Stimulated activated CD4-positive, alpha-beta T cell treated with anti-CD3 and anti-CD28 coated beads, Interleukin-4, amount 100 ng/mL, for 48 hours (primary cell): ENCODE measurements at regions not wholly inside any gene's neighbourhood (a gene's known extent, or its start where the extent isn't known, plus 50 kb on each side); places are given as distances from the start of the nearest gene placed in this dataset.
"Not testable (repeated sequence)": the region's sequence is repeated elsewhere in the genome, so short reads cannot be mapped to it uniquely, and the experiment has no call there.

Experiments
- DNase-seq, 2 donors: peaks; one replicate each; pipeline ENCODE4 v3.0.0-alpha.2; 2020; ENCODE audit warnings: low read depth in 2 of 2

DNA sequence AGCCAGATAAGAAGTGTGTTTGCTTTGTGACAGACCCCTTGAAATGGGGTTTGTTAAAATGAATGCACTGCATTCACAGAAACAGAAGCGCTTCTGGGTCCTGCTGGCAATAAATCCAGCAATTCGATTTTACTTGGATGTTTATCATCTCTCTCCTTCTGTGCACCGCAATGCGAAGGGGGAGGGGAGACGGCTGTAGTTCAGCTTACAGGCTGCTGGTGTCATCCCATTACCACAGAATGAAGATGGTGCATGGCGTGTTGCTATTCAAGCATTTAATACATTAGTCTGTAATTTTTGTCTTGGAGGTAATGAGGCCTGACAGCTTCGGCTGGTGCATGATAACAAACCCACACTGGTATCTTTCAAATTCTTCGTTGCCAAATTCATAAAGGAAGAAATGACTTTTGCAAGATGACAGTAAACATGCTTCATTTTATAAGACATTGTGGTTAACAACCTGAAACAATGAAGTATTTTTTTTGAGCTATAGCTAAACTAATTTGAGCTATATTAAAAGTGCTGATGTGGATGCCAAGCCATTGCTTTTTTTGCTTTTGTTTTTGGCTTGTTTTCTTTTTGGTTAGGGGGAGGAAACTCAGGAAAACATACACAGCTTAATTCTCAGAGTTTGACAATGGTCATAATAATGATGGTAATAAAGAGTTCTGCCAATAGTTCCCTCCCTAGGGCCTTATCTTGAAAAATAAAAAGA is 418.3 kb downstream of the OTOL1 start:
- DNase-seq: no peak

DNA sequence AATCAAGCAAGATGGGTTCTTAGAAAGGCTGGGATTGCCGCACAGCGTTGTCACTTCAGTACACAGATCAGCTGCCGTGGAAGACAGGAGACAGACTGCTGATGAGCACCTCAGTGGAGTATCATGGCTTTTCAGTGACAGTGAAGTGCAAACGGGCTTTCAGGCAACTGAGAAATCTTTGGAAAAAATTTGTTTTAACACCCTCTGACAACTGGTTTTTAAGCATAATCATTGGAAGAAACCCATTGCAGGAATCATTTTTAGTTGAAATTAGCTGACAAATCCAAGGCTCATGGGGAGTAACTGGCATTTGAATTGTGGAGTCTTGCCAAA is 418.8 kb downstream of the OTOL1 start:
- no peak for DNase-seq

- no peak for DNase-seq
These were observed 423.6 kb downstream of the OTOL1 start for GRCh38 chr3:161920196-161920595.

GRCh38 chr3:161925749-161926360 is 429.2 kb downstream of the OTOL1 start:
- DNase-seq: no peak

- no peak for DNase-seq
These were observed 430.5 kb downstream of the OTOL1 start for GRCh38 chr3:161927131-161927530.

GRCh38 chr3:161939918-161940620 is 443.5 kb downstream of the OTOL1 start:
- DNase-seq: no peak

- DNase-seq: no peak
These were observed 444.0 kb downstream of the OTOL1 start for GRCh38 chr3:161940621-161940965.

DNA sequence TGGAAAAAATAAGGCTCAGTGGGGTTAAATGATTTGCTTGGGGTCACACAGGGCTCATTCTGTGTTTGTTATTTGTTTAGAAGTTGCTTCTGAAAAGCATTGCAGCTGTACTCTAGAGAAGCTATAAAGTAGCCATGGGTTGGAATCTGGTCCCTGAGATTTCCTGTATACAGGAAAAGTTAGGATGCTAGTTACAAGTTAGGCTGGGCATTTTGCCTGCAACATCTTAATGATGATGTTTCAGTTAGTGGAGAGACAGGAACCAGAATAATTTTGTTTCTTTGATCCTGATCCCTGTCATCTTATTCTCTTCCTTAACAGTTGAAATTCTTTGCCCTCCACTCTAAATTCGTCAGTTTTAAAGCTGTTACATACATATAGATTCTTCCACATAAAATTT is 445.3 kb downstream of the OTOL1 start:
- no peak for DNase-seq

DNA sequence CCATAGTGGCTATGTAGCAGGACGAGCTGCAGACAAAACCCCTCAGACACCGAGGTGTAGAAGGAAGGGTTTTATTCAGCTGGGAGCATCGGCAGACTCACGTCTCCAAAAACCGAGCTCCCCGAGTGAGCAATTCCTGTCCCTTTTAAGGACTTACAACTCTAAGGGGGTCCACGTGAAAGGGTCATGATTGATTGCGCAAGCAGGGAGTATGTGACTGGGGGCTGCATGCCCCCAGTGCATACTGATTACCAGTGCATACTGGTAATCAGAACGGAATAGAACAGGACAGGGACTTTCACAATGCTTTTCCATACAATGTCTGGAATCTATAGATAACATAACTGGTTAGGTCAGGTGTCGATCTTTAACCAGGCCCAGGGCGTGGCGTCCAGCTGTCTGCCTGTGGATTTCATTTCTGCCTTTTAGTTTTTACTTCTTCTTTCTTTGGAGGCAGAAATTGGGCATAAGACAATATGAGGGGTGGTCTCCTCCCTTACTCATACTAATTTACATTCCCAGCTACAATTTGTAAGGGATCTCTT is 447.3 kb downstream of the OTOL1 start:
- DNase-seq: not testable (repeated sequence)

DNA sequence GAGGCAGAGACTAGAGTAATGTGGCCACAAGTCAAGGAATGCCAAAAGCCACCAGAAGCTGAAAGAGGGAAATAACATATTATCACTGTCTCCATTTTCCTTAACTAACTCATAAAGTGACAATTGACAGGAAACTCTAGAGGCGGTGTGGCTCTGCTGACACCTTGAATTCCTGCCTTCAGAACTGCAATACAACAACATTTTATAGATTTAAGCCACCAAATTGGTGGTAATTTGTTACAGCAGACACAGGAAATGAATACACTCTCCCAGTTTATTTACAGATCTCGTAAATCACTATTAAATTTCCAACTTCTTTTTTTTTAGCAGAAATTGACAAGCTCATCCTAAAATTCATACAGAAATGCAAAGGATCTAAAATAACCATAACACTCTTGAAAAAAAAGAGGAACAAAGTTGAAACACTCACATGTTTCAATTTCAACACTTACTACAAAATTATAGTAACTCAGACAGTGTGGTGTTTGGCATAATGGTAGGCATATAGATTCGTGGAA is 449.9 kb downstream of the OTOL1 start:
- DNase-seq: no peak

DNA sequence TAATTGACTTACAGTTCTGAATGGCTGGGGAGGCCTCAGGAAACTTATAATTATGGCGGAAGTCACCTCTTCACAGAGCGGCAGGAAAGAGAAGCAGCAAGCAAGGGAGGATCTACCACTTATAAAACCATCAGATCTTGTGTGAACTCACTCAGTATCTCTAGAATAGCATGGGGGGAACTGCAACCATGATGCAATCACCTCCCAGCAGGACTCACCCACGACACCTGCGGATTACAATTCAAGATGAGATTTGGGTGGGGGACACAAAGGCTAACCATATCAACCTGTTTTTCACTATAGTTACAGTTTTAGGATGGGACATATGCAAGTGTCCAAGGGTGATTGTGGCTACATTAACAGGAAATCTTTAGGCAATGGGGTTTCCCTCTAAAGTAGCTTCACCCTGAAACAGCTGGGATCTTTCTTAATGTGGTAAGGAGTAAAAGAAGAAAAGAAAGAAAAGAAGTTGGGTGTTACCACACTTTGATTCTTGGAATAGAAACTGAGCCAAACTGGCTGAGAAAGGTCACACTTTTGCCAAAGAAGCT is 453.8 kb downstream of the OTOL1 start:
- DNase-seq: no peak

DNA sequence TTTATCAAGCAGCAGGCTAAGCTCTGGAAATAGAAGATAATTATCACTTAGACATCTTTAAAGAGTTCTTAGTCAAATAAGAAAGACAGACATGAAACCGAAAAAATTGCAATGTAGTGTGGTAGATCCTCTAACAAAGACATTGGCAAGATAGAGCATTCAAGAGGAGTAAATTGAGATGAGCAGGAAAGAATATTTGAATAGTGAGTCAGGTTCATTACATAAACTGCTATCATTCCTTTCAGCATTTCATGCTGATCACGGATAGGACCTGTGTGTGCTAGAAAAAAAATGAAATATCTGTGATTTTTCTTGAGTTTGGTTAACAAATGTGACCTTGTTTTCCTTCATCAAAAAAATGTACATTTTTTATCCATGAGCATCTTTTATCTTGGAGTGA is 460.9 kb downstream of the OTOL1 start:
- DNase-seq: no peak

GRCh38 chr3:161964857-161965256 is 468.2 kb downstream of the OTOL1 start:
- DNase-seq: no peak

GRCh38 chr3:161969867-161970266 is 473.3 kb downstream of the OTOL1 start:
- DNase-seq: no peak

GRCh38 chr3:161975201-161975600 is 478.6 kb downstream of the OTOL1 start:
- DNase-seq: no peak

DNA sequence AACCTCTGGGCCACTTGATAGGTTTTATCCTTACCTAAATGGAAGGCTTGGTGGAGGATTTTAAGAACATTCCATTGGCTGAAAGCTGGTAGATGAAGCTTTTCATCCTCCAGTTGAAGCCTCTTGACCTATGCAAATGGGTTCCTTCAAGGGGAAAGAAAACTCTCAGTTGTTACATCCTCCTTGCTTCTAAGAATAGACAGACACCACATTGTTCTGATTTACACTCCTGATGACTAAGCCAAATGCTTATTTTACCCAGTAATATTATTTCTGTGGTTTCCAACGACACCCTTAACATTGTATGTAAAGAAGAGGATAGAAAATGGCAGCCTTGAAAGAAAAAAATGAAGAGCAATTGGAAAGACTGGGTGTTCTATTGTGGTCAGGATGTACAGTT is 480.5 kb downstream of the OTOL1 start:
- no peak for DNase-seq

DNA sequence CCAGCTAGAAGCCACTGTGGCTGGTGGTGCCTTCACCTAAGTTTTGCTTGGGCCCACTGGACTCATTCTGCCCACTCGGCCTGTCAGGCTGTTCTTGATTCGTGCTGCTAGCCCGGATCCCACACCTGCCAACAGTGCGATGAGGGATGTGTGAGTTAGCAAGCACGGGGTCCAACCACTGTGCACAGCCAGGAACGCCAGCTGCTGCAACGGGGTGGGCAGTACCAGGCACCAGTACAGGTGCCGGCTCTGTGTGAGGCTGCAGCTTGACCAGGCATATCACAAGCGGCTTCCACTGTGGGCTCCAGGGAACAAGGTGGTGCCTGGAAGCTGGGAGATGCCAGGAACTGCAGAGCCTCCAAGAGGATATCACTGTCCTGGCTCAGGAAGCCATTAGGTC is 481.2 kb downstream of the OTOL1 start:
- no peak for DNase-seq

DNA sequence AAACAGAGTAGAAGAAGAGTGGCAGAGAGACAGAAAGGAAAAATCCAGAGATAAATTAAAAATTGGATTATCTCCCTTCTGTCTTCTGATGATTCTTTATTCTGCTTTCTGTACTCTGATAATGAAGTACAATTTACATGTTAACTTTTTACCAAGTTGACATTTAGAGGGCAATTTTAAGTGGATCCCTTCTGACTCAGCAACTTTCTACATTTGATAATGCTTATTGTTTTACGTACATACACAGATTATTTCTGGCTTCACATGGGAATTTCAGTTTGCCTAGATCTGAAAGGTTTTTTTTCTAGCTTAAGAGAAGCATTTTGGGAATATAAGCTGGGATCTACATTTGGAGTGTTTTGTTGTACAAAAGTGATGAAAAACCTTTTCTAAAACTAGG is 491.3 kb downstream of the OTOL1 start:
- no peak for DNase-seq

GRCh38 chr3:161989012-161989411 is 492.4 kb downstream of the OTOL1 start:
- DNase-seq: no peak

DNA sequence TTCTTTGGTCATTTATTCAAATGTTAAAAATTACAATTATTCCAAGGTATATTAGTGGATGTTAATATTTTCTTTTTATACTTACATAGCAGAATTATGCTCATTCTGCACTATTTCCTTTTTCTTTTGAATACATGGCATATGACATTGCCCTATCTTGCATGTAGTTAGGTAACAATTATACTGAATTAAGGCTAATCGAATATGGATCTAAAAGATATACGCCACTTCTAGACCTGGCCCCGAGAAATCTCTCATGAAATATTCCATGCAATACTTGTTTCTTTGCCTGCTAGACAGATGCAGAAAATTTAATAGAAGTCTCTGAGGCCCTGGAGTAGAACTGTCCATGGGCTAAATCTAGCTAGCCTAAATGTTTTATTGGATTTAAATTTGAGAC is 493.4 kb downstream of the OTOL1 start:
- no peak for DNase-seq

DNA sequence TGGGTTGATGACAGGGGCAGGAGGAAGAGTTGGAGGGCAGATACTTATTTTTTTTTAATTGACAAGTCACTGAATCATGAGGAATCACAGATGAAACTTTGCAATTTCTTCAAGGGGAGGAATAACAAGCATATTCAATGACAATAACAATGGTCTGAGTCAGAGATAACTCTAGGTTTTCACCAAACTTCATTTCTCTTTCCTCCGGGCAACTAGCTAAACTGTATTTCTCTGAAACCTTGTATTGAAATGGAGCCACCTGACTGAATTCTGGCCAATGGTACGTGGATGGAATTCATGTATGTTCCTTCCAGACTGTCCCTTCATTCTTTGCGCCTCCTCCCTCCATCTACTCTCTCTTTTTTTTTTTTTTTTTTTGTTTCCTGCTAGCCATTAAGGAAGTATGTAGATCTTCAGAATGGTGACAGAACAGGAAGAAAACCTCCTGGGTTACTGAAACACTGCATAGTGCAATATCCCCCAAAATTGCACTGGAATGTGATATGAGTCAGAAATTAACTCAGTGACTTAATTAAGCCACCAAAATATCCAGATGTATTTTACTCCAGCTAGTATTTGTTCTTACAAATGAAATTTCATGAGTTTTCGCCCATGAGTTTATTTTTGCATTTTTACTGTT is 495.4 kb downstream of the OTOL1 start:
- DNase-seq: no peak

DNA sequence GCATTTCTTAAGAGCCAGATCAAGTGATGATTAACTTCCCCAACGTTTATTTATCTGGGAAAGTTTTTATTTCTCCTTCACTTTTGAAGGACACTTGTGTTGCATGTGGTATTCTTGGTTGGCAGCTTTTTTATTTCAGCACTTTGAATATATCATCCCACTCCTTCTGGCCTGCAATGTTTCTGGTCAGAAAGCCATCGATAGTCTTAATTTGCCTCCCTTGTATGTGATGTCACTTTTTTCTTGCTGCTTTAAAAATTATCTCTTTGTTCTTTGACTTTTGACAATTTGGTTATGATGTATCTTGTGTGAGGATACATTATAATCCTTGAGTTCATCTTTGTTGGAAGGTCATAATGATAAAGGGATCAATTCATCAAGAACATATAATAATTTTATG is 503.2 kb downstream of the OTOL1 start:
- no peak for DNase-seq
